Kidney tubule cell (primary cell): ENCODE measurements at regions not wholly inside any gene's neighbourhood (a gene's known extent, or its start where the extent isn't known, plus 50 kb on each side); places are given as distances from the start of the nearest gene placed in this dataset.

ENCODE experiments used
- DNase-seq: peaks from one replicate; pipeline ENCODE4 v3.0.0-alpha.2; 2018; ENCODE audit warnings: low spot score

DNA sequence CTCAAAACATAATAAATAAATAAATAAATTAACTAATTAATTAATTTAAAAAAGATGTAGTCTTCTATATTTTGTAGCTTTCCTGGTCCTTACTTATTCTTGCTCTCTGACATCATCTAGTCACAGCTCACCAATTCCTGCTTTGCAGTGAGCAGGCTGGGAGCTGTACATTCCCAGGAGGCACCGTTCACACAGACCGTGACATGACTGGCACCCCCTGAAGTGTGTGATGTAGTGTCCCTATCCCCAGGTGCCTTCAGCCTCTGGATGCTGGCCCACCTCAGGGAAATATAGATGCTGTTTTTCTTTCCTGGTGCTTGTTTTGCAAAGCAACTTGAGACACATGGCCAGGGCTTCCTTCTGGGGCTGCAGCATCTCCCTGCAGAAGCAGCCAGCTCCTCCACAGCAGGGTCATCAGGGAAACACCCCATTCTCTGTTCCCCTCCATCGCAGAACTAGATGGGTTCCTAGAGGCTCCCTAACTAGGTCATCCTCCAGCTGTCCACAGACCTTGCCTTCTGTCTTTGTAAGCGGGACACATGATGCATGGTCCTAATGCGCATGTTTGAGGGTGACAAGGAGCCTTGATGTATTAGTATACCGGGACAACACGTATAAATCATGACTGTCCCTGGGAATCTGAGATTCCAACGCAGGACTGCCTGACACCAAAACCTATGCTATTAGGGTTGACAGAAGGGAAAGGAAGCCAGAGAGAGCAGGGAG is 76.4 kb downstream of the RHOB start:
- peak; percentile 75 for DNase-seq

DNA sequence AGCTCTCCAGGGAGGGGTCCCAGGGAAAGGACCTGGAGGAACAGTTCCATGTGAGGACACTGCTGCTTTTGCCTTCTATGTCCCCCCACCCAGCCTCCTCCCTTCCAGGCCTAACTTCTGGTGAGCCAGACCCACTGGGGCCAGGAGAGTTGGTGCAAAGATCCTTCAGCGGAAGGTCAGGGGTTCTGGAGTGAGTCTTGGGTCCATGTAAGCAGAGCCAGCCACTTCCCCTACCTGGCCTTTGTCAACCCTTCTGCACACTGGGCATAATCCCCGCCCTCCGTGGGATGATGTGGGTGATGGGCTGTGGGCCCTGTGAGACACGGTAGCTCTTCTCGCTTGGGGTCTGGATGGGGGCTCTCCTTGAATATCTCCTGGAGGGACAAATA is 76.9 kb downstream of the RHOB start:
- no peak for DNase-seq

DNA sequence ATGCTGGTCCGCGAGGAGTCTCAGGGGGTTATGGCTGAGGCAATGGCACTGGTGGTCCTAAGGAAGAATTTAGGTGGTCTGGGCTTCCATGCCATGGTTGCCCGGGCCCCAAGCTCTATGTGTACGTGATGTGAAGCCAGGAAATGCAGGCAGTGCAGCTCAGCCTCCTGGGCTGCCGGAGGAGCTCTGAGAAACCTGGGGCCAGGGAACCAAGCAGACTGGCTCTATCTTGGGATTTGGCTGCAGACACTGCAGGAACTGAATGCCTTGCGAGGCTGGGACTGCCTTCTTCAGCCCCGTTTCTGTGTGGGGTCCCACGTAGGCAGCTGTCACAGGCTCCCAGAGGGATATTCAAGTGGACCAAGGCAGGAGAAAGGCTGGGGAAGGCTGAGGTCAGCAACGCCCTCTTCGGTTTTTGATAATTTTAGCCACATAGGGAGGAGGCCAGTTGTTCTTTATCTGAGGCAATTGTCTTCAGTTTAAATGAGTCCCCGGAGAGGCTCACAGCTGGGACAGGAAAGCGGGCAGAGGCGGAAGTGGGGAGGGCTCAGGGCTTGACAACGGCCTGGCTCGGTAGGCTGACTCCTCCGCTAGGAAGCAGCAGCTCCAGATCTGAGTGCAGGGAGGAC is 77.7 kb downstream of the RHOB start:
- DNase-seq = no peak

DNA sequence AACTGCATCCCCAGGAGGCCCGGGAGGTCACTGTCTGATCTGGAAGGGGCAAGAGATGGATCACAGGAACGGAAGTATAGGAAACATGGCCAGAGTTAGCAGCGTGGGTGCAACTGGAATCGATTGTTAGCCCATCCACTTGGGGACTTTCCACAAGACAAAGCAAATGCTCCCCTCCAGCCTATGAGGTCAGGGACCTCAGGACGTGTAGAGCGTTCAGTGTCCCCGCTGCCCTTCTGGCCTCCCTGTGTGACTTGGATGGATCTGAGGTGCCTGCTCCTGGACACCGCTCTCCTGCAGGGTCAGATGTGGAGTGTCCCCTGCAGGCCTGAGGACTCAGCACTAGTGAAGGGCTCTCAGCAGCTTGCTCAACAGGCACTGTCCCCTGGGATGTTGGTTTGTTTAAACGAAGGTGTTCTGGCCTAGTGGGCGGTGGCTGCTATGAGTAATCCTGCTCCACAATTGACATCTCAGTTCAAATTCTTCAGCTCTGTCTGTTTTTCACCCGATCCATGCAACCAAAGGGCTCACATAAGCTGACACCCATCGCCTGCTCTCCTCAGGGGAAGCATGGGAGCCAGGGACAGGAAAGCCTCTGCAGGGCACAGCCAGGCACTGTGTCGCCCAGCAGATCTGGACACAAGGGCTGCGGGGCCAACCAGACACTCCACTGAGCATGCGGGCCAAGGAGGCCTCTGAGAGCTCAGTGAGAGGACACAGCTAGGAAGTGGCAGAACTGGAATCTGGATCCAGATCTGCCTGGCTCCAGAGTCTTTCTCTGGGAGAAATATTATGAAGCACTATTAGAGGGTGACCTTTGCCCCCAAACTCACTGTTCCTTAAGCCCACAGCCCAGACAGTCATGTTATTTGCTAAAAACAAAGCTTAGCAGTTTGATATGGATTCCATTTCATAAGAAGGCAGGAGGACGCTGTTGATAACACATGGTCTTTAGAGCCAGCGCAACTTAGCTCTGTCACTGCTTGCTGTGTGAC is 78.5 kb downstream of the RHOB start:
- peak; percentile 61 for DNase-seq

DNA sequence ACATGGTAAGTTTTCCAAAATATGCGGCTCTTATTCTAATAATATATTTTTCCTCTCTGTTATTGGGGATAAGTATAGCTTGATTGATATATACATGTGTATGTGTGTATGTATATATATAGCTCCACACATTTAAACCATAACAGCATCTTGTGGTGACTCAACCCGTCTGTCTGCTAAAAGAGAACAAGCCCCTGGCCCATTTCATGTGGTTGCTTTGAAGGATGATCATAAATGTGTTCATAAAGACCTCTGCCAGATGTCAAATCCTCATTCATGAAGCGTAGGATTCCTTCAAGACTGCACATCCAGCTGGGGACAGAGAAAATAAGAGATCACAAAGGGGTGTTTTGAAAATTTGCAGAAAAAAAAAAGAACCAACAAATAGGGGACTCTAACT is 79.3 kb downstream of the RHOB start:
- DNase-seq = no peak

DNA sequence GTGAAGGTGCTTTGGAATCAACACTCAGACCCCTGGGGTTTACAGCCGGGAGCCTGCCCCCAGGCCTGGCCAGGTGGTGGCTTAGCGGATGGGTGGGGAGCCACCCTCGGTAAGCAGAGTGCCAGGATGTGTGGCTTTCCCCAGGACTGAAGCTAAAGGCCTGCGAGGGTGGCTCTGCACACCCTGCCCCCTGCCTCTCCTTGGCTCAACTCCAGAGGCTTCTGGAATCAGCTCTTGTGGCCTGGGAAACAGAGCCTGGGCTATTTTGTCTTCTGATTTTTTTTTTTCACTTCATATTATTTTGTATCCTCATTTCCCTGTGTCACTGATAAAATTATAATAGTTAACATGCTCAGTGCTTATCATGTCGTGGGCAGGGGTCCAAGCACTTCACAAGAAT is 79.8 kb downstream of the RHOB start:
- DNase-seq = no peak

DNA sequence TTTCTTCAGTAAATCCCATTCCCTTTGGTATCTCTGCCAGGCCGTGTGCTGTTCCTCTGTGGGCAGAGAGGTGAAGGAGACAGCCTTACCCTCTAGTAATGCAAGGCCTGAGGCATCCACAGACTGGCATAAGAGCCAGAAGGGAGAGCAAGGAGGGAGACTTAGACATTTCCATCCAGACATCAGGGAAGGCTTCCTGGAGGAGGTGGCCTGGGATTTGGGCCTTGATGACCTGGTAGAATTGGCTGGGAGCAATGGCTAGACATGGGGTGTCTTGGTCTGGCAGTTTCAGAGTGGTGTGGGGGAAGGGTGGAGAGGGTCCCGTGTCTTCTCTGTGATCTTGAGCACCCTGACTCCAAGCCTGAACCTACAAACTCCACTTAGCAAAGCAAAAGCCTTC is 81.8 kb downstream of the RHOB start:
- DNase-seq = no peak

DNA sequence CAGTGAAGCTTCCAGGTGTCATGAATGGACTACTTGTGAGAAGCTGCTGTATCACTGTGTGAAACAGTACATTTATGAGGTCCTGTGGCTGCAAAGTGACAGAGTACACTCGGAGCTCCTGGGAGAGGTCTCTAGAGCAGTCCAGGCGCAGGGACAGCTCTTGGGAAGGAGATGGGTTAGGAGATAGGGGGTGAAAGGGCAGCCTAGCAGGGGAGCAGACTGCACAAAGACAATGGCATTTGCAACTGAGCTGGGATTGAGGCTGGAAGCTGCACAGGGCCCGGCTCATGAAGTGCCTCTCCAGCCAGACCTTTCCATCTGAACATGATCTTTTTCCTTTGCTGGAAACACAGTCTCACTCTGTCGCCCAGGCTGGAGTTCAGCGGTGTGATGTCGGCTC is 83.6 kb downstream of the RHOB start:
- DNase-seq = no peak

DNA sequence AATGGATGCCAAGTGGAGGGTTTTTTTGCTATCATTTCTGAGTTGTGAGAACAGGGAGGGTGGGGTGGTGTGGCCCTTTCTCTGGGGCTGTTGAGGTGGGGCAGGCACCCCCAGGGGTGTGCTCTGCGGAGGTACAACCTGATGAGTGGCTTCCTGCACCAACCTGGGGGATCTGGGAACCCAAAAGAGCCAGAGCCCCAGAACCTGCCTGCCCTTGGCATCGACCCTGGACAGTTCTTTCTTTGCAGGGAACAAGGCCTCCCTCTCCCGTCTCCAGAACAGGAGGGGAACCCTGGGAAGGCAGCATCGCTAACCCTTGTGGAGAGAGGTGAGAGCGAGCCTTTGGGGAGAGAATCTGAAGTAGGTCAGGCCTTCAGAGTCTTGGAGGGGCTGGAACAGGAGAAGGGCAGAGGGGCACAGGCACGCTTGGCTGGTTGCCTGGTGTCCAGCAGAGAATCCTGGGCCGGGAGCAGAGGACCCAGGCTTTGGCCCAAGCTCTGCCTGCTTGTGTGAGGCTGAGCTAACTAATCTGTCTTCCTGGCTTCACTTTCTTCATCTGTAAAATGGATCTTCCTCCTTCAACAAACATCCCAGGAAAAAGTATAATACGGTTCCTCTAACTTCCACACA is 84.9 kb downstream of the RHOB start:
- no peak for DNase-seq

DNA sequence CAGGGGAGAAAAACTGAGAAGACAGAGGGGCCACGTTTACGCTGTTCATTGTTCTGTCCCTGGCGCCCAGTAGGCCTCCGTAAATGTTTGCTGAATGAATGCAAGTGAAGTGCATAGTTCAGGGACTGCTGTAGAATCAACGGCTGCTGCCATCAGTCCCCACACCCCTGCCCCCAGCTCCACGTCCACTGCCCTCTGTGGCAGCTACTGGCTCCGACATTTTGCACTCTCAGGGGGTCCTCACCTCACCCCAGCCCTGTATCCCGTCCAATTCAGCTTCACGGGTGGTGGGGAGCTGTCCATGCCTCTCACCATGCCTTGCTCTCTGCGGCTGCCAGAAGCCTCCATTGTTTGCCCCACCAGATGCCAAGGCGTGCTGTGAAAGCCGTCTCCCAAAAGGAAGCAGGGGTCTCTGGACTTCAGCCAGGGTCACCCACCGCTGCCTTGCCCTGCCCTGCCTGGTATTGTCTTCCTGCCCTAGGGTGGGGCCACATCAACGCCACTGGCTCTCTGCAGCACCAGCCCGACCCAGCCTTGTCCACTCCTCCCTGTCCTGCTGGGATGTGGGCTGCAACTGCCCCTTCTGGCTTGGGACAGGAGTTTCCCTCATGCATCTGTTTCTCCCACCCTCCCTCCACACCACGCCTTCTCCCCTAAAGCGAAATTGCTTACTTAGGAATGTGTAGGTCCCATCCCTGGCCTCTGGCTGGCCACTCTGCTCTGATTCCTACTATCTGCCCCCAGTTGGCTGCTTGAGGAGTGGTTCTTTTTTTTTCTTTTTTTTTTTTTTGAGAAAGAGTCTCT is 86.0 kb downstream of the RHOB start:
- DNase-seq = no peak

DNA sequence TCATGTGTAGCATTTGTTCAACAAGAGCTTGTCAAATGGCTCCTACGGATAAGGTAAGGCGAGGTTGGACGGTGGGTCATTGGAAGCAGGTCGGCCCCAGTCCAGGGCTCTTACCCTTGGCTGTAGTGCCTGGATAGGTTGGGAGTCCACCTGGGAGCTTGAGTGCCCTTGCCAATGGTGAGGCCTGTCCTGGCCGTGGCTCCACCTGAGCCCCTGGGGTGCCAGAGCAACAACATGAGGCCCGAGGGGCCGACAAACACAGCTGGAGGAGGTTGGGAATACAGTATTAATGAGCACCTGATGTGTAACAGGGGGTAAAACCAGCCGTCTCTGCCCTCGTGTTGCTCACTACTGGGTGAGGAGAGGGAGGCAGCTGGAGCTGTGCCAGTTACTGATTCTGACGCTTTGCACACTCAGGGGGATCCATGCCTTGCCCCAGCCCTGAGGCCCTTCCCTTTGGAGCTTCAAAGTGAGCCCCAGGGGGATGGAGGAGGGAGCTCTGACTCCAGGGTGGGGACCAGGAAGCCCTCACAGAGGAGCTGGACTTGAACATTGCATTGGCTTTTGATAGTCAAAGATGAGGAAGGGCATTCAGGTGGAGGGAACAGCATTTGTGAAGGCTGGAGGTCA is 87.2 kb downstream of the RHOB start:
- no peak for DNase-seq

DNA sequence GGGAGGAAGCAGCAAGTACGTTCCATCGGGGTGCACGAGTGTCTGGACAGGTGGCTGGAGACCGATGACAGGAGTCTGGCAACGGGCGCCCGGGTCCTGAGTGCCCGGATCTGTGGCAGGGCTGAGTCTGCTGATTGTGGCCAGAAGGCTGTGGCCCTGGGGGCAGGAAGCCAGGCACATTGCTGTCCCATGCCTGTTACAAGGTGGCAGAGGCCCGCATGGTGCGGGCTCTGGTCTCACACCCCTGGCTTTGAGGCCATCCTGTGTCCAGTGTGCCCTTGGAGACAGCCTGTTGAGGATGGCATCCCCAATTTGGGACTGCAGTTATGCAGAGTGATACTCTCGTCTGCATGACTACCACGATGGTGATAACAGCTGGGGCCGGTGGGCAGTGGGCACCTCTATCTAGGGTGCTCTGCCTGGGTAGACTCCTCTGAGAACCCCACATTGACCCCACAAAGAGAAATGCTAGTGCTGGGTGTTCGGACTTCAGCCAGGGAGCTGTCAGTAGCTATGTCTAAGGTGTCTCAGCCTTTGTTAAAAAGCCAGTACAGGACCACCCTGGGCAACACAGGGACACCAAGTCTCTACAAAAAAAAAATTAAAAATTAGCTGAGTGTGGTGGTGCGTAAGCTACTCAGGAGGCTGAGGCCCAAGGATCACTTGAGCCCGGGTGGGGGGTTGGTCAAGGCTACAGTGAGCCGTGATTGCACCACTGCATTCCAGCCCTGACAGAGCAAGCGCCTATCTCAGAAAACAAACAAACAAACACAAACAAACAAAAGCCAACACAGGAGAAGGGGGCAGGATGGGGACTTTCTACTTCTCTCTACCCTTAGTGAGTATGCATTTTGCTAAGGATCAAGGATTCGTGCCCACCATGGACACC is 88.3 kb downstream of the RHOB start:
- no peak for DNase-seq

DNA sequence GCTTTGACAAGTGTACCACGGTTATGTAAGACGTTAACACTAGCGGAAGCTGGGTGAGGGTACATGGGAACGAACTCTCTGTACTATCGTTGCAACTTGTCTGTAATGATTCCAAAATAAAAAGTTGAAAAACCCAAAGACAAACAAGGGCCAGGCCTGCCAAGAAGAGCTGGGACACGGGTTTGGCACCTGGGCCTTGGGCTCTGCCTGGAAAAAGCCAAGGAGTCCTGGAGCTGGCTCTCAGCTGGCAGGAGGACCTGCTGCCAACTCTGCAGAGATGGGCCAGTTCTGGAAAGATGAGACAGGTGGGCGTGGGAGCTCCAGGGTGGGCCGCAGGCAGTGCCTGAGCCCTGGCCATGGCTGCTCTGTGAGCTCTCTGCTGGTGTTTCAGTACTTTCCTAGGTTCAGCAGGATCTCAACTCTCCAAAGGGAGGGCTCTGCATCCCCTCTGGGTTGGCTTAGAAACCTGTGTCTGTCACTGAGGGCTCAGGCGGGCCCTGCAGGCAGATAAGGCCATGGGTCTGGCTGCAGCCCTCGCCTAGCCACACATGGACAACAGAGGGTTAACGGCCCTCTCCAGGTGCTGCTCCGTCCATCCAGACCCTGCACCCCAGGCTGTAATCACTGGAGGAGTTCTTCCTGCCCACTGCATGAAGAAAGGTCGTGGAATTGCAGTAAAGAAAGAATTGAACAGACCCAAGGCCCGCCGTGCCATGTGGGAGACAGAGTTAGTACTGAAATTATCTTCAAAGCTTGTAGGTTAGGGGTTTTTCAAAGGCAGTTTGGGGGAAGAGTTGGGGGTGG is 89.9 kb downstream of the RHOB start:
- DNase-seq = no peak

DNA sequence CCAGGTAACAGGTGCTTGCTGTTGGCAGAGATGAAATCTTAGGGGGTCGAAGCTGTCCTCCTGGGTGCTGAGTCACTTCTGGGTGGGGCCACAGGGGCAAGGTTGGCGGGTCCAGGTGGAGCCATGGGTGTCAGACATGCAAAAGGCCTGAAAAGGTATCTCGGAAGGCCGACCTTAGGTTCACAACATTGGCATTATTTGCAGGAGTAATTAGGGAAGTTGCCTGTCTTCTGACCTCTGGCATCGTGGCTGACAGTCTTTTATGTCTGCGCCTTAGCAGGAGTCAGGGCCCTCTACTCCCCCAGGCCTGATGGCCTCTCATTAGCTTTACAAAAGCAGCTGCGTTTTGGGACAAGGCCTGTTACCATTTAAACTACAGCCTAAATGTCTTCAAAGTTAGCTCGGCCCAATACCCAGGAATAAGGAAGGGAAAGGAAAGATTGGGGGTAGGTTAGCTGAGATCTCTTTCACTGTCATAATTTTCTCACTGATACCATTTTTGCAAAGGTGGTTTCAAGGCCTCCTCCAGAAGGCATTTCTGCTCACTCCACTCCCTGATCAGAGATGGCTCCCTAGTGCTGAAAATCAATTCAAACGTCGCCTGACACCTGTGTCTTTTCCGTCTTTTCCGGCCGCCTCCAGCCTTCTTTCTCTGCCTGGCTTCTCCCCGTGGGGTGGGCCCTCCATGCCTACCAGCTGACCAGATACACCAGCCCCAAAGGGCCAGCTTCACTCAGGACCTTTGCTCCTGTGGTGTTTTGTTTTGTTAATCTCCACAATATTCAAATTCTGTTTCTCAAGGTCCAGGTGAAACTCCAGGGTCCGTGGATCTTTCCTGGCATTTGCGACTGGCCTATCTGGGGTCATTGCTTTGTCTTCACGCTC is 90.8 kb downstream of the RHOB start:
- DNase-seq = no peak

DNA sequence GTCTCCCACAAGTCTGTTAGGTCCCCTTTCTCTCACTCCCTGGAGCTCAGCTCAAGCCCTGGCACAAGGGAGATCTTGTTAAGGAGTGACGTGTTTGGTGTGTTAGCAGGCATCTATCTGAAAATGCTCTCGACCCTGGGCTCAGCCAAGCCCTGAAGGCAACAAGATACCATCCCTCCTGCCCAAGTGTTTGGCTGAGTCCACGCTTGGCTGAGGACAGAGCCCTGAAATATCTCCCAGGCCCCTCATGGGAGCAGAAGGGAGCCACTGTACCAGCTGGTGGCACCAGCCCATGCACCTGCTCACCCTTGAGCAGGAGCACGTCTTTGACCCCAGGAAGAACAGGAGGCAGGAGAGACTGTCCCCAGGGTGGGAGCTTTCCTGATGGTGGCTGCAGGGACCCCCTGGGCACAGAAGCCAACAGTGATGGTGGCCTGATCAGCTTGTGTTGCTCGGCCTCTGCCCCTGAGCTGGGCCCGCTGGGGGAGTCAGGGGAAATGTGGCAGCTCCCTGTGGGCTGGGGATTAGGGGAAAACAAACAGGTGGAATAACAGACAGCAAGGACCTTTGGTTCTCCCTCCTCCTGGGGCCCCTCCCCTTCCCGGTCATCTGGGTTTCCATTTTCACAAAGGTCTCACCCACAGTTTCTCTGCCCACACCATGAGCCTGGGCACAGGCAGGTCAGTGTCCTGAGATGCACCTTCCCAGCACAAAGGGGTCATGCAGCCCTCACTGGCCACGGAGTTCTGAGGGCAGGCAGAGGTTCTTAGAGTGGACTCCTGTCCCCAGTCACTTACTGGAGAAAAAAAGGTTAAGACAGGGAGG is 91.6 kb downstream of the RHOB start:
- no peak for DNase-seq

DNA sequence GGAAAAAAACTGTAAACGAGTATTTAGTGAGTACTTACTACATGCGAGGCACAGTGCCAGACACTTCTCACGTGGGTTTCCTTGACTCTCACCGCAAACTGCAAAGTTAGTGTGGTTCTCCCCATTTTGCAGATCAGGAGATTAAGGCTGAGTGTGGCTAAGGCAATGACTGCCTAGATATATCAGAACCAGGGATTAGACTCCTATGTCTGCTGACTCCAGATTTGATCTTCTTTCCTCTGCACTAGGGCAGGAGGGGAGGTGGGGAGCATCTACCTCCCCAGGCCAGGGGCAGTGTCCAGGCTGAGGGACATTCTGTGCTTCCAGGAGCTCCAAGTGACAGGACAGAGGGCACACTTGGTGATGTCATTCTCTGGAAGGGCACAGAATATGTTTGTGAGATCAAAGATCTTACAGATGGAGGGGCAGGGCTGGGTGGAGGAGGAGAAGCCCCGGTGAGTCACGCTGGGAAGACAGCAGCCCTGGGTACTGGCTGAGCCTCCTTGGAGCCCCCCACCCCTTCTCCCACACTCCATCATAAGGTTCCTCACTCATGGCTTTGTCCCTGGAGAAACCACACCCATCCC is 92.4 kb downstream of the RHOB start:
- DNase-seq = no peak
